MM.1S (cell line): ENCODE measurements at regions not wholly inside any gene's neighbourhood (a gene's known extent, or its start where the extent isn't known, plus 50 kb on each side); places are given as distances from the start of the nearest gene placed in this dataset.

Experiments used
- DNase-seq: peaks from one replicate; pipeline ENCODE4 v3.0.0-alpha.2; 2015
- H2AFZ ChIP-seq: fragments of 300-600 bp; sonication (generic); 2 replicates; pipeline ENCODE4 v1.6.0; 2016; ENCODE audit warnings: antibody characterized with exemption, low read length
- H3F3A ChIP-seq: fragments of 300-600 bp; sonication (generic); 2 replicates; pipeline ENCODE4 v1.6.1; 2016; ENCODE audit warnings: mild to moderate bottlenecking, antibody characterized with exemption, low read length, moderate library complexity, mixed read lengths; ENCODE audit not compliant: insufficient read depth
- H3K27ac ChIP-seq: fragments of 300-600 bp; sonication (generic); 2 replicates; pipeline ENCODE4 v1.5.1; 2016; ENCODE audit warnings: mild to moderate bottlenecking, low read length
- H3K27me3 ChIP-seq: fragments of 300-600 bp; sonication (generic); replicated peaks from 2 replicates; pipeline ENCODE4 v1.6.0; 2016; ENCODE audit warnings: low read length; ENCODE audit not compliant: insufficient read depth
- H3K36me3 ChIP-seq: fragments of 300-600 bp; sonication (generic); replicated peaks from 2 replicates; pipeline ENCODE4 v1.6.1; 2016; ENCODE audit warnings: mild to moderate bottlenecking, low read length, mixed read lengths; ENCODE audit not compliant: insufficient read depth
- H3K4me1 ChIP-seq: fragments of 300-600 bp; sonication (generic); 2 replicates; pipeline ENCODE4 v1.6.1; 2016; ENCODE audit warnings: low read length, mixed read lengths
- H3K4me2 ChIP-seq: fragments of 300-600 bp; sonication (generic); 2 replicates; pipeline ENCODE4 v1.6.0; 2016; ENCODE audit warnings: low read depth, low read length
- H3K4me3 ChIP-seq: fragments of 300-600 bp; sonication (generic); 2 replicates; pipeline ENCODE4 v1.5.1; 2016; ENCODE audit warnings: low read length, mixed read lengths
- H3K79me2 ChIP-seq: fragments of 300-600 bp; sonication (generic); 2 replicates; pipeline ENCODE4 v1.6.1; 2016; ENCODE audit warnings: mixed run types, low read length, mixed read lengths
- H3K9ac ChIP-seq: fragments of 300-600 bp; sonication (generic); 2 replicates; pipeline ENCODE4 v1.6.1; 2016; ENCODE audit warnings: low read length, mixed read lengths
- H3K9me2 ChIP-seq: fragments of 300-600 bp; sonication (generic); replicated peaks from 2 replicates; pipeline ENCODE4 v1.6.1; 2016; ENCODE audit warnings: mild to moderate bottlenecking, low read length, mixed read lengths; ENCODE audit not compliant: insufficient read depth
- H3K9me3 ChIP-seq: fragments of 300-600 bp; sonication (generic); replicated peaks from 2 replicates; pipeline ENCODE4 v1.6.1; 2016; ENCODE audit warnings: mild to moderate bottlenecking, low read length, mixed read lengths; ENCODE audit not compliant: insufficient read depth
- H4K20me1 ChIP-seq: fragments of 300-600 bp; sonication (generic); 2 replicates; pipeline ENCODE4 v1.6.1; 2016; ENCODE audit warnings: mild to moderate bottlenecking, low read length, moderate library complexity, mixed read lengths; ENCODE audit not compliant: insufficient read depth
- EZH2 ChIP-seq: fragments of 300-600 bp; sonication (generic); optimal IDR thresholded peaks from 2 replicates; pipeline ENCODE3; 2017; ENCODE audit warnings: low read depth, mild to moderate bottlenecking, antibody characterized with exemption, low read length, mixed read lengths
- EZH2phosphoT487 ChIP-seq: fragments of 300-600 bp; sonication (generic); IDR thresholded peaks from 2 replicates; pipeline ENCODE4 v1.6.1; 2018; ENCODE audit warnings: antibody characterized with exemption, low read length
- TF ChIP-seq, protein P1 (sequence below): fragments of 300-600 bp; sonication (generic); IDR thresholded peaks from 2 replicates; pipeline ENCODE4 v1.5.1; 2016; ENCODE audit warnings: antibody characterized with exemption, low read length, mixed read lengths

DNA sequence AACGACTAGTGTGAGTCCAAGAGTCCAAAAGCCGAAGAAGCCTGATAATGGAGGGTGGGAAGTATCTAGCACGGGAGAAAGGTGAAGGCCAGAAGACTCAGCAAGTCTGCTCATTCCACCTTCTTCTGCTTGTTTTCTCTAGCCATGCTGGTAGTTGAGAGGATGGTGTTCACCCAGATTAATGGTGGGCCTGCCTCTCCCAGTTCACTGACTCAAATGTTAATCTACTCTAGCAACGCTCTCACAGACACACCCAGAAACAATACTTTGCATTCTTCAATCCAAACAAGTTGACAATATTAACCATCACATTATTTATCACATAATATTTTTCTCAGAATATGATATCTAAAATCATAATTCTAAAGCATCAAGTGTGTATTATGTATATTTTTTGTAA lies 1055.1 kb upstream of the PCDH10 start:
- no peak overlapping the region for H3K27ac ChIP-seq
- no peak overlapping the region for H2AFZ ChIP-seq
- H3K4me2 ChIP-seq = no peak overlapping the region
- DNase-seq = no peak
- H4K20me1 ChIP-seq = no peaks in the 10 kb centered on the region
- TF ChIP-seq EZH2 = no peak
- TF ChIP-seq EZH2phosphoT487 = no peak
- TF ChIP-seq, protein P1, sequence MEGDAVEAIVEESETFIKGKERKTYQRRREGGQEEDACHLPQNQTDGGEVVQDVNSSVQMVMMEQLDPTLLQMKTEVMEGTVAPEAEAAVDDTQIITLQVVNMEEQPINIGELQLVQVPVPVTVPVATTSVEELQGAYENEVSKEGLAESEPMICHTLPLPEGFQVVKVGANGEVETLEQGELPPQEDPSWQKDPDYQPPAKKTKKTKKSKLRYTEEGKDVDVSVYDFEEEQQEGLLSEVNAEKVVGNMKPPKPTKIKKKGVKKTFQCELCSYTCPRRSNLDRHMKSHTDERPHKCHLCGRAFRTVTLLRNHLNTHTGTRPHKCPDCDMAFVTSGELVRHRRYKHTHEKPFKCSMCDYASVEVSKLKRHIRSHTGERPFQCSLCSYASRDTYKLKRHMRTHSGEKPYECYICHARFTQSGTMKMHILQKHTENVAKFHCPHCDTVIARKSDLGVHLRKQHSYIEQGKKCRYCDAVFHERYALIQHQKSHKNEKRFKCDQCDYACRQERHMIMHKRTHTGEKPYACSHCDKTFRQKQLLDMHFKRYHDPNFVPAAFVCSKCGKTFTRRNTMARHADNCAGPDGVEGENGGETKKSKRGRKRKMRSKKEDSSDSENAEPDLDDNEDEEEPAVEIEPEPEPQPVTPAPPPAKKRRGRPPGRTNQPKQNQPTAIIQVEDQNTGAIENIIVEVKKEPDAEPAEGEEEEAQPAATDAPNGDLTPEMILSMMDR = no peak
- H3K9me2 ChIP-seq = no peaks in the 10 kb centered on the region
- H3K79me2 ChIP-seq = no peaks in the 10 kb centered on the region
- H3K4me3 ChIP-seq = no peak overlapping the region
- no peak overlapping the region for H3K9ac ChIP-seq
- H3K4me1 ChIP-seq = no peaks in the 10 kb centered on the region
- H3K27me3 ChIP-seq = no peaks in the 10 kb centered on the region
- no peaks in the 10 kb centered on the region for H3K36me3 ChIP-seq
- H3K9me3 ChIP-seq = no peaks in the 10 kb centered on the region
- no peaks in the 10 kb centered on the region for H3F3A ChIP-seq

DNA sequence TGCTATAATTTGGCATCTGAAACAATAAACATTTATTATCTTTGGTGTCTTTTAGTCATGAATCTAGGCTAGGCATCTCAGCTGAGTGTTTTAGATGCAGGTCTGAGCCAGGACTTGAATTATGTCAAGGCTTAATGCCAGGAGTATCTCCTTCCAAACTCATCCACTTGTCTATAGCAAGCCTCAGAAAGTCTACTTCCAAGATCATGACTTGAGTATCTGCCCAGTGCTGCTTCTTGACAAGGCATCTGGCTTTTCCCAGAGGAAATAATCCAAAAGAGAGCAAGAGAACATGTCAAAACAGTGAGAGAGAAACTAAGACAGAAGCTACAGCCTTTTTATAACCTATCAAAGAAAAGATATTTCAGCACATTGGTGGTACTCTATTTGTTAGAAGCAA lies 1052.1 kb upstream of the PCDH10 start:
- no peaks in the 10 kb centered on the region for H3K4me1 ChIP-seq
- no peaks in the 10 kb centered on the region for H3K36me3 ChIP-seq
- H3K9ac ChIP-seq = no peak overlapping the region
- H3K4me3 ChIP-seq = no peak overlapping the region
- no peak for TF ChIP-seq EZH2phosphoT487
- H3K79me2 ChIP-seq = no peaks in the 10 kb centered on the region
- no peaks in the 10 kb centered on the region for H4K20me1 ChIP-seq
- H3F3A ChIP-seq = no peaks in the 10 kb centered on the region
- H3K27ac ChIP-seq = no peak overlapping the region
- H3K4me2 ChIP-seq = no peak overlapping the region
- no peak for DNase-seq
- H3K27me3 ChIP-seq = no peaks in the 10 kb centered on the region
- no peaks in the 10 kb centered on the region for H3K9me2 ChIP-seq
- no peak overlapping the region for H2AFZ ChIP-seq
- no peaks in the 10 kb centered on the region for H3K9me3 ChIP-seq

DNA sequence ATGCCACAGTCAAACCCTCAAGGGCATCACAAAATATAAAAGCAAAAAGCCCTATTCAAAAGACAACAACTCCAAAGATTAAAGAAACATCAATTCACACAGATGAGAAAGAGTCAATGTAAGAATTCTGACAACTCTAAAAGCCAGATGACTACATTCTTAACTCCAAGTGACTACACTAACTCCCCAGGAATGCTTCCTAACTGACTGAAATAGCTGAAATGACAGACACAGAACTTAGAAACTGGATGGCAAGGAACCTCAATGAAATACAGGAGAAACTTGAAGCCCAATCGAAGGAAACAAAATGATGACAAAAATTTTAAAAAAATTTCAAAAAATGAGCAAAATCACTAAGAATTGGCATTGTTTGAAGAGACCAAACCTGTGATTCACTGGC lies 1047.6 kb upstream of the PCDH10 start:
- H3K36me3 ChIP-seq = no peaks in the 10 kb centered on the region

DNA sequence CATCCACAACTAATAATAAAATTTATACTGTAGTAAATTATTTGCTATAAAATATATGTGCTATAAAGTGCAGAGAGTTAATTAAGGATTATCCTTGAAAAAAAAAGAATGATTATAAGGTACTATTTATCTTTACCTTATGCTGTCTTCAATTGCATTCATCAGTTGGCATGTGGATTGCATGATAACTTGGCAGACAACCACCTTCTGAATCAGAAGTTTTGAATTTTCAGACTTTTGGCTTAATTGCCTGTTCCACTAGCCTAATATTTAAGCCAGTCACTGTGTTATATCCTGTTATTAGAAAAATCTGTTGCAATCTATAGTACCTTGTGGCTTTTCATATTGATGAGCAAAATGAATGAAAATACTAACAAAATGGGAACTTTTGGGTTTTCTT lies 1040.3 kb upstream of the PCDH10 start:
- no peak overlapping the region for H3K27ac ChIP-seq
- no peaks in the 10 kb centered on the region for H3K27me3 ChIP-seq
- H4K20me1 ChIP-seq = no peaks in the 10 kb centered on the region
- H3K4me1 ChIP-seq = no peaks in the 10 kb centered on the region
- no peak overlapping the region for H3K4me2 ChIP-seq
- no peak overlapping the region for H2AFZ ChIP-seq
- H3K4me3 ChIP-seq = no peak overlapping the region
- TF ChIP-seq EZH2phosphoT487 = no peak
- TF ChIP-seq, protein P1 = no peak
- no peak for TF ChIP-seq EZH2
- no peak for DNase-seq
- H3K79me2 ChIP-seq = no peaks in the 10 kb centered on the region
- H3F3A ChIP-seq = no peaks in the 10 kb centered on the region
- H3K36me3 ChIP-seq = no peaks in the 10 kb centered on the region
- H3K9me3 ChIP-seq = no peaks in the 10 kb centered on the region
- H3K9ac ChIP-seq = no peak overlapping the region
- H3K9me2 ChIP-seq = no peaks in the 10 kb centered on the region

More for the DNA sequence above, 1047.6 kb upstream of the PCDH10 start:
- Histone ChIP-seq H3K27ac (no peak overlapping the region), H3K9ac (no peak overlapping the region), H3K9me2 (no peaks in the 10 kb centered on the region), H4K20me1 (no peaks in the 10 kb centered on the region), H3K4me1 (no peaks in the 10 kb centered on the region), H3F3A (no peaks in the 10 kb centered on the region), H3K4me2 (no peak overlapping the region), H3K79me2 (no peaks in the 10 kb centered on the region), H3K4me3 (no peak overlapping the region), H3K9me3 (no peaks in the 10 kb centered on the region), H2AFZ (no peak overlapping the region), H3K27me3 (no peaks in the 10 kb centered on the region)
- TF ChIP-seq, protein P1 = no peak
- no peak for TF ChIP-seq EZH2
- no peak for TF ChIP-seq EZH2phosphoT487
- DNase-seq = no peak
